T1000 (cell line): ENCODE measurements at regions not wholly inside any gene's neighbourhood (a gene's known extent, or its start where the extent isn't known, plus 50 kb on each side); places are given as distances from the start of the nearest gene placed in this dataset.

Source experiments
- DNase-seq: peaks from one replicate; lab custom pipeline; 2025; ENCODE audit warnings: mixed read lengths; lab: John Stamatoyannopoulos, UW

DNA sequence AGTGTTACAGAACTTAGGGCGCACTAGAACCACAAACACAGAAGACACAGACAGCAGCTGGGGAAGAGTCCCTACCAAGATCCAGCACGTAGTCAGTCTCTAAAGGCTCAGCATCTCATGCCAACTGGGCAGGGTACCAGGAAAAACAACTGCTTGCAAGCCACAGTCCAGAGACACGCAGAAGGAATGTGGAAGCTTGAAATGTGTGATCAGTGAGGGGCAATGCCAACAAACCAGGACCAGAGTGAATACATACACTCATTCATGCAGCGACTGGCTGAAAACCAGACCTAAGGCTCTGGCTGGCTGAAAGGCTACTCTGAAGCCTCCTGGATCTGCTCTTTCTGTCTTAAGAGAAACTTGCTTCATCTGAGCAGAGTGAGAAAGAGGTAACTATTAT lies 1484.8 kb downstream of the EFNB2 start:
- DNase-seq, result no peak

DNA sequence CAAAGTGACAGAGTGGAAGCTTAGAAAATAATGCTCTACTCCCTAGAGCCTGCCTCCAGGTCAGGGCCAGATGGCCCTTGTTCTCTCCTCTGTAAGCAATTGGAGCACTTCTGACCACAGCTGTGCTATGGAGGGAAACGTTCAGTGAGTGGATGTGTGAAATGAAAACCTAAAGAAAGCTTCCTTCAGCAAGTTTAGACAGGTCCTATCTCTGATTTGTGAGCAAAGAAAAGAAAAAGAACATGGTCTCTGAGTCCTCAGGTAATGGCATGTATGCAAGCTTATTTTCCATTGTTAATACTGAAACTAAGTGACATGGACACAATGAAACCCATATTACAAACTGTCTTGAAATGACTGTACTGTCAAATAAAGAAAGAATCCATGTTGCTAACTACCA lies 1486.8 kb downstream of the EFNB2 start:
- no peak for DNase-seq

DNA sequence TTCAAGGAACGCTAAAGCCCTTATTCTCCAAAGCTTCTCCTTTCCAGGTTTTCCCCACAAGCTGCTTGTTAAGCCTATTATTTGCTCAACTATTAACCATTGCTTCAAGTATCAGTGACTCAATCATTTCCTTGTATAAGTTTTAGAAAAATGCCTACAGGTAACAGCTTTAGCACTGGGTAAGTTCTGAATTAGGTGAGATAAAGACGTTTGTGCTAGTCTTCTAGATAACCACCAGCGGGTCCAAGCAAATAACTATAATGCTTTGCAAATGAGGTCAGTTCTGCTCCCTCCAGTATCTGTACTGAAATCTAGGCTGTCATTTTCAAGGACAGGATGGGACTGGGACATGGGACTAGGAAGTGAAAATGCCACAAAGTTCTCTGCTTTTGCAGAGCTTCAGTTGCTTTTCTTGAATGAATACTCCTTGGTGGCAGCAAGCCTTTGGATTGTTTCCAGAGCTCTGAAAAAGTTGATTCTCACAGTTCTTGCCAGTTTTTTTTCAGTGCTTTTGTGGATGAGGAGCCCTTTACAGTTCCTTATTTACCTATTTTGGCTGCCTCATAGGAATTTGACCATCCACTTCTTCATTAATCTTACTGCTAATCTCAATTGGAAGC lies 1487.7 kb downstream of the EFNB2 start:
- DNase-seq, result no peak

DNA sequence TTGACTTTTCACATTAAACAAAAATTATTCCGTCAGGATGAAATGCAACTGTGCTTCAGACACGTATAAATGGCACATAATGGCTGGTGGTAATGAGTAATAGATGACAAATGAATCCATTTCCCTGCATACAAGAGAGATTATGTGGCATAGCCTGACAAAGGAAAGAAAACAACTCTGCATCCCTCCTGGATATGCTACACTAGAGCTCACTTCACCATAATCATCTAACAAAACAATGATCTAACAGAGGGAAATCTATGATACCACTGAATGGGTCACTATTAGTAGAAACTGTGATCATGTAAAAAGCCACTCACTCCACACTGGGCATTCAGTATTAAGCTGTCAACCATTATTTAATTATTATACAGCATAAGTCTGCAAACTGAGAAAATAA lies 1498.4 kb downstream of the EFNB2 start:
- DNase-seq, result no peak

GRCh38 chr13:105035092-105035491 lies 1500.4 kb downstream of the EFNB2 start:
- no peak for DNase-seq

DNA sequence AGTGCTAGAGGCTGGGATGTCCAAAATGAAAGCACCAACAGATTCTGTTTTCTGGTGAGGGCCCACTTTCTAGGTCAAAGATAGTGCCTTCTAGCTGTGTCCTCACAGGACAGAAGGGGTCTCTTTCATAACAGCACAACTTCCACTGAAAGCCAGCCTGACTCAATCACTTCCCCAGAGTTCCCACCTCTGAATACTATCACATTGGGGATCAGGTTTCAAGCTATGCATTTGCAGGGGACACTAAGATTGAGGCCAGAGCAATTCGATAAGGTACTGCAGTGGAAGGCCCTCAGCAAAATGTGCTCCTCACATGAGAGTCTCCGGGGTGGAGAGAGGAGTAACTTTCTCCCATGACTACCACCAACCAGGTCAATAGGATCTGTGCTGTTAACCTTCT lies 1501.5 kb downstream of the EFNB2 start:
- DNase-seq, result no peak

- no peak for DNase-seq
These were observed 1504.2 kb downstream of the EFNB2 start for GRCh38 chr13:105031306-105031705.

- DNase-seq, result no peak
These were observed 1504.6 kb downstream of the EFNB2 start for GRCh38 chr13:105030851-105031250.

DNA sequence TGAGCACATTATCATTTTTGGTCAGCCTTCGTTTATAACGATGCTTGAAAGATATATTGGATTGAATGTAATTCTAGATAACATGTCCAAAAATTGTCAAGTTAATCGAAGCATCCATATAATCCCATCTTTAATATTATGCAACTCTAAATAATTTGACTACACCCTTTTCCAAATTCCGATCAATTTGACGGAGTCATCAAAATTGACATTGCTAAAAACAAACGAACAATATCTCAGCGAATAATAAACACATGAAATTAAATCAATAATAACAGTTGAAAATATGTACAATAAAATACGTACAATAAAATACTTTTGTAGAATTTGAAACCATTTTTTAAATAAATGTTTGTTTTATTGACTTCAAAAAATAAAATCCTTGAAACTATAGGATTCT lies 1516.4 kb downstream of the EFNB2 start:
- DNase-seq, result no peak

DNA sequence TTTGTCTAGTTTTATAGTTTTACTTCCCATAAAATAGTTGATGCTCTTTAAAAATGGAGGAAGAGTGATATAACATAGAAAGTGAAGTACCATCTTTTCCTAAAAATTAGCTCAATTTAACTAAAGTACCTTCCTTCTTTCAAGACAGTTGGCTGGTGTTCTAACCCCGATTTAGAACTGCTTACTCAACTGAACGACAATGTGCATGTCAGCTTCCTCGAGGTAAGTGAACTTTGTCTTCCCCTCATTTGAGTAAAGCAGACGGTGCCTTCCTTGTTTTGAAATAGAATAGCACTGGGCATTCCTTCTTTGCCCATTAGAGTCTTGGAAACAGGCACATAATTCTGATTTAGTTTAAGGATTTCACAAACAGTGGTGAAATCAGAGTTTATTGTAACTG lies 1519.2 kb downstream of the EFNB2 start:
- no peak for DNase-seq

DNA sequence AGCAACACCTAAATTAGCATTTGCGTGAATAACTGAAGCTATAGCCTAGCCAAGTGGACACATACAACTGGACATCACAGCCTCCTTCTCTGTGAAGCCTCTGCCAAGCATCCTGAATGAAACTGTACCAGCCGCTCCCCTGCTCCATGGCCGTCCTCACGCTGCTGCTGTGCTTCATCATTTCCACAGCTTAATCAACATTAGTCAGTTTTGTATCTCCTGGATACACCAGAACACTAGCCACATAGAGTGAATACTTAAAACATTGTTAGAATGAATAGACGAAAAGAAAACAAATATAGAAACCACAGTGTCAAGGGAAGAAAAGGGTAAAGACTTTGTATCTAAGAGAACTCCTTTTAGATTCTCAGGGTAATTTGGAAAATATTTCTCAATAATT lies 1526.9 kb downstream of the EFNB2 start:
- DNase-seq, result no peak

DNA sequence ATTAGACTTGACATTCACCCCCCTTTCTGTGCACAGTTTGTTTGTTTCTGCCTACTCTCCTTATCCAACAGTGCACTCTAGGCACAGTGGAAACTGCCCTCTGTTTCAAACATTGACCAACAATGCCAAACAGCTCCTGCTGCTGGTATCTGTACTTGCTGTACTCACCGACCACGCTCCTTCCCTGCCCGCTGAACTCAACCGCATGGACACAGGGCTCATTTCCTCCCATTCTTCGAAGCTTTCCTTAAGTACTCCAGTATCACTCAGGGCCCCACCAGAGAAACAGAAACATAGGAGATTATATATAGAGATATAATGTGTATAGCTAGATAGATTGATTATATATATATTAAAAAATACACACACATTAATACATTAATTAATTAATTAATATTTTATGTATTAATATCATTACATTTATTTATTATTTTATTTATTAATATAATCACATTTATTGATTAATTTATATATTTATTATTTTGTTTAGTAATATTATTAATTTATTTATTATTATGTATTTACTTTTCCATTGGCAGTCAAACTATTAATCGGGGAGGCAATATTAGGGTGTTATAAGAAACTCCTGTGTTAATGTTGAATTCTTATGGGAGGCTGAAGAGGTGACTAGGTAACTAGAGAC lies 1528.2 kb downstream of the EFNB2 start:
- DNase-seq, result no peak

DNA sequence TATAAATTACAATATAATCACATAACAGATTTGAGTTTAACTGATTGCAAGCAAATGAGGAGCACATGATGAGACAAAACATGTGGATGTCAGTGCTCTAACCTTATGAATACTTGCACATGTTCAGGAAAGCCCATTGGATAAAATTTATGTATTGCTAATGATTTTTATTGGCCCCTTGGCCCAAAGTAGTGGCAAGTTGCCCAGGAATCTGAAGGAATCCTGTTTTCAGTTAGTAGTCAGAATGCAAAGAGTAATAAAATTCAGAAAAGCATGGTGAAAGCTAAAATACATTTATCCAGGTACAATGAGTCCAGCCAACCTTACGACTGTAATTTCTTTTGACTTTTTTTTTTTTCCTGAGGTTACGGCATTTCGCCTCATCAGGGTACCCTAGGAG lies 1539.4 kb downstream of the EFNB2 start:
- DNase-seq, result no peak

- DNase-seq, result no peak
These were observed 1541.8 kb downstream of the EFNB2 start for GRCh38 chr13:104993708-104994107.

DNA sequence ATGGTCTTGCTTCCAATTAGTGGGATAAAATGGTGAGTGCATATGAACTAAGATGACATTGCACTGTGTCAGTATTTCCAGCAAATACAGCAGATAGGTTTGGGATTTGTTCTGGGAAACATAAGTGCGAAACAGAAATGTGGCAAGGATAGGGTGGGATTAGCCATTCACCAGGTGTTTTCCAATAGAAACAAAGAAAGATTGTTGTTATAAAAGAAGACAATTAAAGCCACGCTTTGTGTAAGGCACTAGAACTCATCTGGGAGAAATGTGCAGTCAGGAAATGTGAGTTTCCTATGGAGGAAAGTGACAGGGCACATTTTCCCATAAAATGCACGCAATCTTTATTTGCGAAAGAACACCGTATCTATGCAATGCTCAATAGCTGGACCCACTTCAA lies 1547.8 kb downstream of the EFNB2 start:
- no peak for DNase-seq

GRCh38 chr13:104984296-104984818 lies 1551.1 kb downstream of the EFNB2 start:
- DNase-seq, result no peak

DNA sequence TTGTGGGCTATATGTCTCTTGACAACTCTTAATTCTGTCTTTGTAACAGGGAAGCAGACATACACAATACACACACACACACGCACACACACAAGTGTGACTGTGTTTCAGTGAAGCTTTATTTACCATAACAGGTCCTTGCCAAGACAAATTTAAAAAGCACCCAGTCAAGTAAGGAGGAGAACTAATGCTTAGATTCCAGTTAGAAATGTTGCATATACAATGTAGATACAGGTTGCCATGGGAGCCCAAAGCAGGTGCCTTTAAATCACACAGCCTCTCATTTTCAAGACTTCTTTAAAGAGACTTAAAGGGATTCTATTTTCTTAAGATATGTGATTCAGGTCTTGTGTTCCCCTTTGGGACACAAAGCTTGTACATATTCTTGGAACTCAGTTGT lies 1551.9 kb downstream of the EFNB2 start:
- DNase-seq, result no peak

DNA sequence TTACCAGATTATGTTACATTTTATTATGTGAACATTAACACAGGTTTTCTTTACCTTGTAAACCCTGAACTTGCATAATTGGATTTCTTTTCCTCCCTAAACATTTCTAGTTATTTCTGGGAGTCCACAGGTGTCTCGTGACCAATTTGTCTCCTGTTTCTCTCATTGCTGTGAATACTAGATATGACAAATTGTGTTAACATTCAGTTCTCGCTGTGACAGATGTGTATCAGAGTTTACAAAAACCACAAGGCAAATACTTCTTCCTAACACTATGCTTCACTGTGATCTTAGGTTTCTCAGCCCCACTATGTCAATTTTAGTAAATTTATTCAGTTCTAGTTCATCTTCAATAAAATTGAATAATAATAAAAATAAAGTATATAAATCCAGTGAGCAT lies 1554.9 kb downstream of the EFNB2 start:
- DNase-seq, result no peak

GRCh38 chr13:104979281-104980030 lies 1556.0 kb downstream of the EFNB2 start:
- DNase-seq, result no peak

- no peak for DNase-seq
These were observed 1558.5 kb downstream of the EFNB2 start for GRCh38 chr13:104976986-104977385.

GRCh38 chr13:104975272-104975671 lies 1560.2 kb downstream of the EFNB2 start:
- DNase-seq, result no peak

DNA sequence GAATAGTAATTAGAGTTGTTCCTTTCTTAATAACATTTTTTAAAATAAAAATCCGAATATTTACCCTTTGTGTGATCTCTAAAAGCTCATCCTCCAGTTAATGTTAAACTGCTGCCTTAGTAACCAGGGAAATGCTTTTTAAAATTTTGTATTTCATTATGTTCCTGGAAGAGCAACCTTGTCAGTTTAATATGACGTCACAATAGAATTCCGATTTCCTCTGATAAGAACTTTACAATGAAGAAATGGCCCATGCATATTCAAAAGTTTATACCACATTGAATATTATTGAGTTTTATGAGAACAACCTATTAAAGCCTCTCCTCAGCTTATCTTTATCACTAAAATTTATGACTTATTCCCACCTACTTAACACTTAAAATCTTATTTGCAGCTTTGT lies 1566.6 kb downstream of the EFNB2 start:
- no peak for DNase-seq
